Testis (tissue), 2 donors: ENCODE measurements at regions not wholly inside any gene's neighbourhood (a gene's known extent, or its start where the extent isn't known, plus 50 kb on each side); places are given as distances from the start of the nearest gene placed in this dataset.

Experiments
- POLR2A ChIP-seq: fragments of 450-650 bp; IDR thresholded peaks from one replicate; pipeline ENCODE4 v1.6.1; 2017; ENCODE audit warnings: antibody characterized with exemption, mild to moderate bottlenecking, moderate library complexity
- TF ChIP-seq, protein P1 (sequence below), 3 experiments: fragments of 450-650 bp in 2 of 3; fragments of 200-600 bp in 1 of 3; sonication (generic) in 1 of 3; IDR thresholded peaks; one replicate each; pipeline ENCODE4 v1.5.1; 2016 to 2019; ENCODE audit warnings: antibody characterized with exemption in 3 of 3, mild to moderate bottlenecking in 2 of 3, moderate library complexity in 1 of 3

DNA sequence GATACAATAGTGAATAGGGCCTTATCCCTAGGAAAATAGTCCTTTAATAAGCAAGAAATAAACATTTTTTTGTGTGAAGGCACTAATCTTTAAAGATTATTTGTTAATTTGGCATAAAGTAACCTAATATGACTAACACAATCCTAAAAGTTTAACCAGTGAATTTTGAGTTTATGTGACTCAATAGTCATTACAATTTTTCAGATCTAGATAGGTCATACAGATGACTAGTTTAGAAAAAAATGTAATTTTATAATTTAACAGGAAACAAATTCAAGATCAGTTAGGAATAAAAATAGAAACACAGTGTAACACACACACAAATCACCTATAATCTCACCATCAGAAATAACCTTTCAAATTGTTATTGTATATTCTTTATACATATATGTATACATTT is 620.7 kb upstream of the ALCAM start:
- TF ChIP-seq, protein P1, sequence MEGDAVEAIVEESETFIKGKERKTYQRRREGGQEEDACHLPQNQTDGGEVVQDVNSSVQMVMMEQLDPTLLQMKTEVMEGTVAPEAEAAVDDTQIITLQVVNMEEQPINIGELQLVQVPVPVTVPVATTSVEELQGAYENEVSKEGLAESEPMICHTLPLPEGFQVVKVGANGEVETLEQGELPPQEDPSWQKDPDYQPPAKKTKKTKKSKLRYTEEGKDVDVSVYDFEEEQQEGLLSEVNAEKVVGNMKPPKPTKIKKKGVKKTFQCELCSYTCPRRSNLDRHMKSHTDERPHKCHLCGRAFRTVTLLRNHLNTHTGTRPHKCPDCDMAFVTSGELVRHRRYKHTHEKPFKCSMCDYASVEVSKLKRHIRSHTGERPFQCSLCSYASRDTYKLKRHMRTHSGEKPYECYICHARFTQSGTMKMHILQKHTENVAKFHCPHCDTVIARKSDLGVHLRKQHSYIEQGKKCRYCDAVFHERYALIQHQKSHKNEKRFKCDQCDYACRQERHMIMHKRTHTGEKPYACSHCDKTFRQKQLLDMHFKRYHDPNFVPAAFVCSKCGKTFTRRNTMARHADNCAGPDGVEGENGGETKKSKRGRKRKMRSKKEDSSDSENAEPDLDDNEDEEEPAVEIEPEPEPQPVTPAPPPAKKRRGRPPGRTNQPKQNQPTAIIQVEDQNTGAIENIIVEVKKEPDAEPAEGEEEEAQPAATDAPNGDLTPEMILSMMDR (IDR thresholded peaks at IDR 0.05): no peak
- TF ChIP-seq POLR2A: no peak
